Sigmoid colon (tissue), 6 donors: ENCODE measurements at regions not wholly inside any gene's neighbourhood (a gene's known extent, or its start where the extent isn't known, plus 50 kb on each side); places are given as distances from the start of the nearest gene placed in this dataset.

ENCODE experiments used
- DNase-seq: peaks from one replicate; pipeline ENCODE4 v3.0.0-alpha.2; 2019
- H3K27ac ChIP-seq, 4 donors: fragments of 200-600 bp; sonication (generic); one replicate each; pipeline ENCODE4 v1.5.1; 2016 to 2019; ENCODE audit warnings: mild to moderate bottlenecking in 1 of 4
- H3K27me3 ChIP-seq, 3 donors: fragments of 200-600 bp; sonication (generic); one replicate each; pipeline ENCODE4 v1.5.1; 2019; ENCODE audit warnings: mild to moderate bottlenecking in 1 of 3
- H3K36me3 ChIP-seq, 4 donors: fragments of 200-600 bp; sonication (generic); one replicate each; pipeline ENCODE4 v1.5.1; 2016 to 2019
- H3K4me1 ChIP-seq, 4 donors: fragments of 200-600 bp; sonication (generic); one replicate each; pipeline ENCODE4 v1.5.1; 2017 to 2019
- H3K4me3 ChIP-seq, 4 donors: fragments of 200-600 bp; sonication (generic); one replicate each; pipeline ENCODE4 v1.5.1; 2017 to 2019; ENCODE audit warnings: mild to moderate bottlenecking in 2 of 4, moderate library complexity in 1 of 4
- H3K9me3 ChIP-seq, 4 donors: fragments of 200-600 bp in 3 of 4; sonication (generic) in 3 of 4; one replicate each; pipeline versions ENCODE4 v1.5.1 to v1.6.1; 2013 to 2019
- EP300 ChIP-seq, 4 donors: sonication (generic); formaldehyde crosslinking; IDR thresholded peaks; one replicate each; pipeline ENCODE4 v1.6.1; 2017; ENCODE audit warnings: antibody characterized with exemption in 4 of 4
- POLR2A ChIP-seq, 2 donors: fragments of 450-650 bp; IDR thresholded peaks; one replicate each; pipeline ENCODE4 v1.6.1; 2016; ENCODE audit warnings: antibody characterized with exemption in 2 of 2, mild to moderate bottlenecking in 2 of 2, moderate library complexity in 2 of 2
- POLR2AphosphoS5 ChIP-seq, 4 donors: sonication (generic); formaldehyde crosslinking; IDR thresholded peaks; one replicate each; pipeline ENCODE4 v1.6.1; 2017; ENCODE audit warnings: antibody characterized with exemption in 4 of 4
- WGBS, 2 donors: extraction: QIAGEN DNeasy Blood & Tissue Kit; methylation state at CpG; one replicate each; pipeline ENCODE4 v1.1.7; 2013; 5-methylcytosine and 5-hydroxymethylcytosine counted together
- intact Hi-C: fragments of 100-400 bp; cut with DNase I; formaldehyde crosslinking; loops from one replicate; pipeline ENCODE4 v1.15.1; 2023
- TF ChIP-seq, protein P1 (sequence below), 4 experiments: fragments of 450-650 bp in 3 of 4; fragments of 200-600 bp in 1 of 4; IDR thresholded peaks; one replicate each; pipeline ENCODE4 v1.5.1; 2016 to 2019; ENCODE audit warnings: antibody characterized with exemption in 4 of 4, mild to moderate bottlenecking in 3 of 4, moderate library complexity in 2 of 4
- donor health status: healthy with polysubstance abuse.
- donor health status: healthy.

GRCh38 chr6:91149246-91149955 is 562.5 kb upstream of the MAP3K7 start:
- WGBS, 2 donors: 76 to 80% methylated on average over 8 of the region's 8 CpGs
- Histone ChIP-seq H3K4me3 (no peak overlapping the region), H3K4me1 (no peaks in the 10 kb centered on the region), H3K9me3 (no peaks in the 10 kb centered on the region), H3K27me3 (no peaks in the 10 kb centered on the region), H3K27ac (no peak overlapping the region), H3K36me3 (no peaks in the 10 kb centered on the region)
- intact Hi-C loops: no loop called here
- TF ChIP-seq POLR2AphosphoS5 (IDR thresholded peaks at IDR 0.05) (no peak), POLR2A (IDR thresholded peaks at IDR 0.05) (no peak), EP300 (IDR thresholded peaks at IDR 0.05) (no peak)
- DNase-seq: no peak

GRCh38 chr6:91144126-91144525 is 557.3 kb upstream of the MAP3K7 start:
- Histone ChIP-seq H3K27ac (no peak overlapping the region), H3K9me3 (no peaks in the 10 kb centered on the region), H3K4me3 (no peak overlapping the region), H3K4me1 (peaks cover 0 to 11% (median 0%) of the 10 kb centered on the region in 4 donors), H3K27me3 (no peaks in the 10 kb centered on the region), H3K36me3 (no peaks in the 10 kb centered on the region)
- intact Hi-C loops: no loop called here
- DNase-seq: no peak
- TF ChIP-seq POLR2A (IDR thresholded peaks at IDR 0.05): no peak
- TF ChIP-seq, protein P1, sequence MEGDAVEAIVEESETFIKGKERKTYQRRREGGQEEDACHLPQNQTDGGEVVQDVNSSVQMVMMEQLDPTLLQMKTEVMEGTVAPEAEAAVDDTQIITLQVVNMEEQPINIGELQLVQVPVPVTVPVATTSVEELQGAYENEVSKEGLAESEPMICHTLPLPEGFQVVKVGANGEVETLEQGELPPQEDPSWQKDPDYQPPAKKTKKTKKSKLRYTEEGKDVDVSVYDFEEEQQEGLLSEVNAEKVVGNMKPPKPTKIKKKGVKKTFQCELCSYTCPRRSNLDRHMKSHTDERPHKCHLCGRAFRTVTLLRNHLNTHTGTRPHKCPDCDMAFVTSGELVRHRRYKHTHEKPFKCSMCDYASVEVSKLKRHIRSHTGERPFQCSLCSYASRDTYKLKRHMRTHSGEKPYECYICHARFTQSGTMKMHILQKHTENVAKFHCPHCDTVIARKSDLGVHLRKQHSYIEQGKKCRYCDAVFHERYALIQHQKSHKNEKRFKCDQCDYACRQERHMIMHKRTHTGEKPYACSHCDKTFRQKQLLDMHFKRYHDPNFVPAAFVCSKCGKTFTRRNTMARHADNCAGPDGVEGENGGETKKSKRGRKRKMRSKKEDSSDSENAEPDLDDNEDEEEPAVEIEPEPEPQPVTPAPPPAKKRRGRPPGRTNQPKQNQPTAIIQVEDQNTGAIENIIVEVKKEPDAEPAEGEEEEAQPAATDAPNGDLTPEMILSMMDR (IDR thresholded peaks at IDR 0.05): no peak
- TF ChIP-seq POLR2AphosphoS5 (IDR thresholded peaks at IDR 0.05): no peak
- TF ChIP-seq EP300 (IDR thresholded peaks at IDR 0.05): no peak
- WGBS, 2 donors: 69 to 75% methylated on average over 3 of the region's 3 CpGs

DNA sequence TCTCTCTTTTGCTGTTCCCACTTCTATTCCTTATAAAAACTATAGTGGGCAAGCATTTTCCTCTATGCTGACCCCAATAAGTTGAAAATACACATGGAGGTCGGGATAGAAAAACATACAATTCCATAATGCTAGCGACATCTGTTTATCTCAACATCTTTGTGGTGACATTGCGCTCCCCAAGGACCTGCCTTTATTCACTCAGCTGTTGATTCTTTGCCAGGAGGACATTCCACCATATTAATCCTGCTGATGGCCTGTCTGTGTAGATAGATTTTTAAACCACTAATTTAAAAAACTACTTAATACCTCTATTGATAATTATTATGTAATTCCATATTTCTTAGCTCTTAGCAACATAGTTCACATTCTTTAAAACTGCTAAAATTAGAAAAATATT is 555.3 kb upstream of the MAP3K7 start:
- no peak for DNase-seq
- Histone ChIP-seq H3K27ac (no peak overlapping the region), H3K9me3 (no peaks in the 10 kb centered on the region), H3K36me3 (no peaks in the 10 kb centered on the region), H3K27me3 (no peaks in the 10 kb centered on the region), H3K4me1 (peaks cover 0 to 11% (median 0%) of the 10 kb centered on the region in 4 donors), H3K4me3 (no peak overlapping the region)
- WGBS, 2 donors: 80 to 88% methylated on average over 3 of the region's 3 CpGs
- intact Hi-C loops: no loop called here
- no peak for TF ChIP-seq POLR2A (IDR thresholded peaks at IDR 0.05)
- TF ChIP-seq POLR2AphosphoS5 (IDR thresholded peaks at IDR 0.05): no peak
- TF ChIP-seq EP300 (IDR thresholded peaks at IDR 0.05): no peak
- TF ChIP-seq, protein P1 (IDR thresholded peaks at IDR 0.05): no peak

GRCh38 chr6:91141346-91141745 is 554.5 kb upstream of the MAP3K7 start:
- H3K4me1 ChIP-seq: peaks cover 0 to 11% (median 3%) of the 10 kb centered on the region in 4 donors
- no peaks in the 10 kb centered on the region for H3K9me3 ChIP-seq
- H3K27ac ChIP-seq: no peak overlapping the region
- DNase-seq: no peak
- no peak overlapping the region for H3K4me3 ChIP-seq
- intact Hi-C loops: no loop called here
- H3K36me3 ChIP-seq: no peaks in the 10 kb centered on the region
- H3K27me3 ChIP-seq: no peaks in the 10 kb centered on the region
- 67 to 90% methylated on average over 3 of the region's 3 CpGs for WGBS, 2 donors
- TF ChIP-seq, protein P1 (IDR thresholded peaks at IDR 0.05): no peak
- TF ChIP-seq POLR2AphosphoS5 (IDR thresholded peaks at IDR 0.05) (no peak), POLR2A (IDR thresholded peaks at IDR 0.05) (no peak), EP300 (IDR thresholded peaks at IDR 0.05) (no peak)

DNA sequence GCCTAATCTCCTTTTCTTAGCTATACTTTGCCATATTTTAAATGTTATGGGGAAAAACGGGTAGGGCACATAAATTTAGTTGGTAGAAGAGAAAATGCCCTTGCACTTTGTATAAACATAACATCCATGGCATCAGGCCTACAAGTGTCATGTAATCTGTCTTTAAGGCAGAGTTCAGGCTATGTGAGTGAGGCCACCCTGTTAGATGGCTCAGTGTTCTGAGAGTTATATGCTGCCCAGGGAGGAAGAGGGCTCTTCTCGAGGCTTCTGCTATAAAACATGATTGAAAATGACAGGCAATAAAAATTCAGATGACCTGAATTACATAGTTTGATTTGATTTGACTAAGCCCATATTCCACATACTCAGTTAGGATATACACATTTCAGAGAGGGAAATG is 553.6 kb upstream of the MAP3K7 start:
- 8 to 23% methylated on average over 2 of the region's 2 CpGs for WGBS, 2 donors
- intact Hi-C loops: no loop called here
- Histone ChIP-seq H3K36me3 (no peaks in the 10 kb centered on the region), H3K27me3 (no peaks in the 10 kb centered on the region), H3K9me3 (no peaks in the 10 kb centered on the region), H3K4me1 (peaks cover 0 to 11% (median 3%) of the 10 kb centered on the region in 4 donors), H3K27ac (no peak overlapping the region), H3K4me3 (no peak overlapping the region)
- TF ChIP-seq, protein P1 (IDR thresholded peaks at IDR 0.05): no peak
- no peak for TF ChIP-seq EP300 (IDR thresholded peaks at IDR 0.05)
- DNase-seq: no peak
